ENCODE measurements at regions not wholly inside any gene's neighbourhood (a gene's known extent, or its start where the extent isn't known, plus 50 kb on each side); places are given as distances from the start of the nearest gene placed in this dataset.

DNA sequence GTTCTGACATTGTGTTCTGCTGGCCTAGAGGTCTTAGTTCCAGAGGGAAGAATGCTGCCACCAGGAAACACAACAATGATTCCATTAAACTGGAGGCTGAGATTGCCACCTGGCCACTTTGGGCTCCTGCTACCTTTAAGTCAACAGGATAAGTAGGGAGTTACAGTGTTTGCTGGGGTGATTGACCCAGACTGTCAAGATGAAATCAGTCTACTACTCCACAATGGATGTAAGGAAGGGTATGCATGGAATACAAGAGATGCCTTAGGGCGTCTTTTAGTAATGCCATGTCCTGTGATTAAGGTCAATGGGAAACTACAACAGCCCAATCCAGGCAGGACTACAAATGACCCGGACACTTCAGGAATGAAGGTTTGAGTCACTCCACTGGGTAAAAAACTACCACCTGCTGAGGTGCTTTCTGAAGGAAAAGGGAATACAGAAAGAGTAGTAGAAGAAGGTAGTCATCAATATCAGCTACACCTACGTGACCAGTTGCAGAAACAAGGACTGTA is 852.6 kb downstream of the LRFN5 start:
- Mint-ChIP-seq H3K27me3 (no peaks in the 10 kb centered on the region), H3K4me1 (ENCODE audit: low read depth) (peaks cover 8% of the 10 kb centered on the region), H3K4me3 (ENCODE audit: low read depth) (no peak overlapping the region), H3K27ac (no peak overlapping the region), H3K9me3 (ENCODE audit: low read depth) (peaks cover 18% of the 10 kb centered on the region), H3K36me3 (ENCODE audit: insufficient read depth) (no peaks in the 10 kb centered on the region)
- DNase-seq (ENCODE audit: low spot score, unreplicated experiment) = no peak
- TF ChIP-seq, protein P1, sequence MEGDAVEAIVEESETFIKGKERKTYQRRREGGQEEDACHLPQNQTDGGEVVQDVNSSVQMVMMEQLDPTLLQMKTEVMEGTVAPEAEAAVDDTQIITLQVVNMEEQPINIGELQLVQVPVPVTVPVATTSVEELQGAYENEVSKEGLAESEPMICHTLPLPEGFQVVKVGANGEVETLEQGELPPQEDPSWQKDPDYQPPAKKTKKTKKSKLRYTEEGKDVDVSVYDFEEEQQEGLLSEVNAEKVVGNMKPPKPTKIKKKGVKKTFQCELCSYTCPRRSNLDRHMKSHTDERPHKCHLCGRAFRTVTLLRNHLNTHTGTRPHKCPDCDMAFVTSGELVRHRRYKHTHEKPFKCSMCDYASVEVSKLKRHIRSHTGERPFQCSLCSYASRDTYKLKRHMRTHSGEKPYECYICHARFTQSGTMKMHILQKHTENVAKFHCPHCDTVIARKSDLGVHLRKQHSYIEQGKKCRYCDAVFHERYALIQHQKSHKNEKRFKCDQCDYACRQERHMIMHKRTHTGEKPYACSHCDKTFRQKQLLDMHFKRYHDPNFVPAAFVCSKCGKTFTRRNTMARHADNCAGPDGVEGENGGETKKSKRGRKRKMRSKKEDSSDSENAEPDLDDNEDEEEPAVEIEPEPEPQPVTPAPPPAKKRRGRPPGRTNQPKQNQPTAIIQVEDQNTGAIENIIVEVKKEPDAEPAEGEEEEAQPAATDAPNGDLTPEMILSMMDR (IDR thresholded peaks at IDR 0.05; ENCODE audit: unreplicated experiment) = no peak

DNA sequence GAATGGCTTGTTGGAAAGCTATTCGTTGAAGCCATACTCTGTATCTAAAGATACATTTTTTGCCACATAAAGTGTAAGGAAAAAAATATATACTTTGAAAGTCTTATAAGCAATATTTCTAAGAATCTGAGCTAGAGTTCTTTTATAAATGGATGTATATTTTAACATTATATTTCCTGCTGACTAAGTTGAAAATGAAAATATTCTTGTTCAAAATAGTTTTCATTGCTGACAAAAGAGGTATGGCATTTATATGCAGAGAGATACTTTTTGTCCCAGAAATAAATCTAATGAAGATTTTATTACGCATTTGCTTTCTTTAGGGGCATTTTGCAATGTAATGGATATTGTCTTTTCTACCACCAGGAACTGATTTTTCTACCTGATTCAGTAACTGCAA is 834.9 kb downstream of the LRFN5 start:
- TF ChIP-seq, protein P1 (IDR thresholded peaks at IDR 0.05; ENCODE audit: unreplicated experiment) = no peak
- Mint-ChIP-seq H3K4me3 (ENCODE audit: low read depth) (no peak overlapping the region), H3K36me3 (ENCODE audit: insufficient read depth) (no peaks in the 10 kb centered on the region), H3K4me1 (ENCODE audit: low read depth) (no peaks in the 10 kb centered on the region), H3K27ac (no peak overlapping the region), H3K27me3 (no peaks in the 10 kb centered on the region), H3K9me3 (ENCODE audit: low read depth) (no peaks in the 10 kb centered on the region)
- DNase-seq (ENCODE audit: low spot score, unreplicated experiment) = no peak

DNA sequence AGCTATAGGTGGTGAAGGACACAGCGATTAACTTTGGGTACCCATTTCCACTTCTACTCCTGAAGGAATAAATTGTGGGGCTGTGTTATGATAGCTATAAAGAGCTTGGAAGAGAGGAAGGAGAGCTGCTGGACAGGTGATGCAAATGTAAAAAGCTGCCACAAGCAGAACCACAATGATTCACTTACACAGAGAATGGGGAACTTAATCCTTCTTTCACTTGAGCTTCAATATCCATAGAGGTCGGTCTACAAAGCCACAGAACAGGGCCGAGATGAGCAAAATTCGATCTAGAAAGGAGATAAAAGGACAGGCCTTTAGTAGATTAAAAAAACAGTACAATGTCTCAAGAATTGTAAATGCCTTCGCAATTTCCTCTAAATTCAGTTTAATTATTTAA is 831.1 kb downstream of the LRFN5 start:
- H3K4me1 Mint-ChIP-seq (ENCODE audit: low read depth) = no peaks in the 10 kb centered on the region
- no peaks in the 10 kb centered on the region for H3K27me3 Mint-ChIP-seq
- TF ChIP-seq, protein P1 (IDR thresholded peaks at IDR 0.05; ENCODE audit: unreplicated experiment) = no peak
- H3K4me3 Mint-ChIP-seq (ENCODE audit: low read depth) = no peak overlapping the region
- peaks cover 13% of the 10 kb centered on the region for H3K9me3 Mint-ChIP-seq (ENCODE audit: low read depth)
- H3K27ac Mint-ChIP-seq = no peak overlapping the region
- no peak for DNase-seq (ENCODE audit: low spot score, unreplicated experiment)
- H3K36me3 Mint-ChIP-seq (ENCODE audit: insufficient read depth) = no peaks in the 10 kb centered on the region

DNA sequence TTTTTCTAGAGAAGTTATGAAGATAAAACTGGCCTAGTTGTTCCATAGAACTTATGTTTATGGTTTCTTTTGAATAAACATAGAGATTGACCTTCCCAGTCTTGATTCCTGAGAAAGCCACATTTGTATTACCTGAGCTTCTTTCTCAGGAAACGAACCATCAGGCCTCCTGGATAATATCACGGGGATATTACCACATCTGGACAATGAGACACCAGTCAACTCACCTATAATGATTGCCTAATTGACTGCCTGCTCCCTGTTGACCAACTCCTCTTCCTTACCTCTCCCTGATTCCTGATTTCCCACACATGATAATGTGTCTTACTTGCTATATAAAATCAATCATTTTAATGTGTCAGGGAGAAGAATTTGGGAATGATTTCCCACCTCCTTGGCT is 822.7 kb downstream of the LRFN5 start:
- H3K4me3 Mint-ChIP-seq (ENCODE audit: low read depth) = no peak overlapping the region
- H3K9me3 Mint-ChIP-seq (ENCODE audit: low read depth) = peaks cover 15% of the 10 kb centered on the region
- TF ChIP-seq, protein P1 (IDR thresholded peaks at IDR 0.05; ENCODE audit: unreplicated experiment) = no peak
- H3K36me3 Mint-ChIP-seq (ENCODE audit: insufficient read depth) = no peaks in the 10 kb centered on the region
- DNase-seq (ENCODE audit: low spot score, unreplicated experiment) = no peak
- no peaks in the 10 kb centered on the region for H3K27me3 Mint-ChIP-seq
- H3K4me1 Mint-ChIP-seq (ENCODE audit: low read depth) = no peaks in the 10 kb centered on the region
- no peak overlapping the region for H3K27ac Mint-ChIP-seq

DNA sequence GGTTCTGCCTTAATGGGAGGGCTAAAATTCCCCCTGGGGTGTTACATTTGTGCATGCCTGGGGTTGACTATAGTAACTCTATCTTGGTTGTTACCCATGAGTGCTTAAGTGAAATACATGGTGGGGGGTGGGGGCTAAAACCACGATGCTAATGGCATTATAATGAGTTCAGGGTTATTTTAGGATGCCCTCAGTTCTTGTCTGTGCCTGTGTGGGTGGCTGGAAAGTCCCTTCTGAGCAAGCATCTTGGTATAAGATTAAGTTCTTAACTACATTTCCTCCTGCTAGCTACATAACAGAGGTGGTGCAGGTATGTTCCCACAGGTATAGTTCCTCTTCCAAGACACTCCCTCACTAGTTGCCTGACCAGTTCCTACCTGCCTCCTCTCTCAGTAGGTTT is 822.3 kb downstream of the LRFN5 start:
- TF ChIP-seq, protein P1 (IDR thresholded peaks at IDR 0.05; ENCODE audit: unreplicated experiment) = no peak
- no peak overlapping the region for H3K4me3 Mint-ChIP-seq (ENCODE audit: low read depth)
- peaks cover 14% of the 10 kb centered on the region for H3K9me3 Mint-ChIP-seq (ENCODE audit: low read depth)
- no peaks in the 10 kb centered on the region for H3K36me3 Mint-ChIP-seq (ENCODE audit: insufficient read depth)
- no peak overlapping the region for H3K27ac Mint-ChIP-seq
- H3K27me3 Mint-ChIP-seq = no peaks in the 10 kb centered on the region
- H3K4me1 Mint-ChIP-seq (ENCODE audit: low read depth) = no peaks in the 10 kb centered on the region
- DNase-seq (ENCODE audit: low spot score, unreplicated experiment) = no peak
